GM21526 (cell line): ENCODE measurements at regions not wholly inside any gene's neighbourhood (a gene's known extent, or its start where the extent isn't known, plus 50 kb on each side); places are given as distances from the start of the nearest gene placed in this dataset.
"Not testable (repeated sequence)": the region's sequence is repeated elsewhere in the genome, so short reads cannot be mapped to it uniquely, and the experiment has no call there.

Experiments
- ATAC-seq: cut with Tn5 transposase; IDR thresholded peaks from one replicate; pipeline ENCODE4 v1.9.1; 2021; ENCODE audit warnings: moderate library complexity; ENCODE audit not compliant: unreplicated experiment, low FRiP score

- ATAC-seq, result no peak
Measured at GRCh38 chr2:2788076-2788475, 457.0 kb upstream of the MYT1L start.

GRCh38 chr2:2787301-2787907 lies 456.3 kb upstream of the MYT1L start:
- ATAC-seq, result no peak

GRCh38 chr2:2782007-2782406 lies 450.9 kb upstream of the MYT1L start:
- ATAC-seq, result no peak

GRCh38 chr2:2779727-2780126 lies 448.7 kb upstream of the MYT1L start:
- ATAC-seq, result no peak

- no peak for ATAC-seq
Measured at GRCh38 chr2:2777876-2778275, 446.8 kb upstream of the MYT1L start.

- ATAC-seq, result no peak
Measured at GRCh38 chr2:2777213-2777612, 446.1 kb upstream of the MYT1L start.

GRCh38 chr2:2775018-2775417 lies 443.9 kb upstream of the MYT1L start:
- ATAC-seq, result no peak

- no peak for ATAC-seq
Measured at GRCh38 chr2:2773692-2774091, 442.6 kb upstream of the MYT1L start.

- not testable (repeated sequence) for ATAC-seq
Measured at GRCh38 chr2:2773080-2773479, 442.0 kb upstream of the MYT1L start.

- no peak for ATAC-seq
Measured at GRCh38 chr2:2771721-2772411, 440.8 kb upstream of the MYT1L start.

- no peak for ATAC-seq
Measured at GRCh38 chr2:2769481-2770431, 438.7 kb upstream of the MYT1L start.

GRCh38 chr2:2768476-2768875 lies 437.4 kb upstream of the MYT1L start:
- no peak for ATAC-seq

GRCh38 chr2:2767837-2768236 lies 436.8 kb upstream of the MYT1L start:
- ATAC-seq, result no peak

GRCh38 chr2:2765839-2766495 lies 434.9 kb upstream of the MYT1L start:
- no peak for ATAC-seq

GRCh38 chr2:2765176-2765800 lies 434.2 kb upstream of the MYT1L start:
- ATAC-seq, result no peak

- ATAC-seq, result no peak
Measured at GRCh38 chr2:2764739-2765138, 433.7 kb upstream of the MYT1L start.

GRCh38 chr2:2764001-2764355 lies 432.9 kb upstream of the MYT1L start:
- ATAC-seq, result no peak

GRCh38 chr2:2763351-2764000 lies 432.4 kb upstream of the MYT1L start:
- no peak for ATAC-seq

- ATAC-seq, result no peak
Measured at GRCh38 chr2:2762913-2763312, 431.8 kb upstream of the MYT1L start.
